ENCODE measurements at regions not wholly inside any gene's neighbourhood (a gene's known extent, or its start where the extent isn't known, plus 50 kb on each side); places are given as distances from the start of the nearest gene placed in this dataset.

- H3K9me3 Mint-ChIP-seq (ENCODE audit: low read depth): no peaks in the 10 kb centered on the region
- no peaks in the 10 kb centered on the region for H3K36me3 Mint-ChIP-seq (ENCODE audit: insufficient read depth)
- peaks cover 14% of the 10 kb centered on the region for H3K4me1 Mint-ChIP-seq (ENCODE audit: low read depth)
- no peak for TF ChIP-seq CTCF (IDR thresholded peaks at IDR 0.05; ENCODE audit: unreplicated experiment)
- no peak overlapping the region for H3K27ac Mint-ChIP-seq
- no peak for DNase-seq (ENCODE audit: low spot score, unreplicated experiment)
- H3K4me3 Mint-ChIP-seq (ENCODE audit: low read depth): no peak overlapping the region
- H3K27me3 Mint-ChIP-seq: peaks cover 25% of the 10 kb centered on the region
These were observed 65.3 kb upstream of the MYLIP start for GRCh38 chr6:16063580-16063979.

- no peak for DNase-seq (ENCODE audit: low spot score, unreplicated experiment)
- no peak overlapping the region for H3K27ac Mint-ChIP-seq
- no peak overlapping the region for H3K4me3 Mint-ChIP-seq (ENCODE audit: low read depth)
- H3K36me3 Mint-ChIP-seq (ENCODE audit: insufficient read depth): no peaks in the 10 kb centered on the region
- peaks cover 34% of the 10 kb centered on the region for H3K27me3 Mint-ChIP-seq
- peaks cover 19% of the 10 kb centered on the region for H3K4me1 Mint-ChIP-seq (ENCODE audit: low read depth)
- no peaks in the 10 kb centered on the region for H3K9me3 Mint-ChIP-seq (ENCODE audit: low read depth)
- TF ChIP-seq CTCF (IDR thresholded peaks at IDR 0.05; ENCODE audit: unreplicated experiment): no peak
These were observed 67.1 kb upstream of the MYLIP start for GRCh38 chr6:16061818-16062217.

- no peak overlapping the region for H3K4me3 Mint-ChIP-seq (ENCODE audit: low read depth)
- H3K27ac Mint-ChIP-seq: no peak overlapping the region
These were observed 68.8 kb upstream of the MYLIP start for GRCh38 chr6:16060039-16060438.

GRCh38 chr6:16059496-16059895, 69.4 kb upstream of the MYLIP start:
- Mint-ChIP-seq H3K27ac (no peak overlapping the region), H3K36me3 (ENCODE audit: insufficient read depth) (no peaks in the 10 kb centered on the region), H3K27me3 (peaks cover 37% of the 10 kb centered on the region), H3K4me1 (ENCODE audit: low read depth) (peaks cover 16% of the 10 kb centered on the region), H3K9me3 (ENCODE audit: low read depth) (no peaks in the 10 kb centered on the region), H3K4me3 (ENCODE audit: low read depth) (no peak overlapping the region)
- DNase-seq (ENCODE audit: low spot score, unreplicated experiment): no peak
- no peak for TF ChIP-seq CTCF (IDR thresholded peaks at IDR 0.05; ENCODE audit: unreplicated experiment)

More at GRCh38 chr6:16060039-16060438, 68.8 kb upstream of the MYLIP start:
- H3K36me3 Mint-ChIP-seq (ENCODE audit: insufficient read depth): no peaks in the 10 kb centered on the region
- H3K9me3 Mint-ChIP-seq (ENCODE audit: low read depth): no peaks in the 10 kb centered on the region
- H3K4me1 Mint-ChIP-seq (ENCODE audit: low read depth): peaks cover 19% of the 10 kb centered on the region
- peaks cover 41% of the 10 kb centered on the region for H3K27me3 Mint-ChIP-seq
- TF ChIP-seq CTCF (IDR thresholded peaks at IDR 0.05; ENCODE audit: unreplicated experiment): no peak
- no peak for DNase-seq (ENCODE audit: low spot score, unreplicated experiment)

- no peak overlapping the region for H3K4me3 Mint-ChIP-seq (ENCODE audit: low read depth)
- peaks cover 16% of the 10 kb centered on the region for H3K4me1 Mint-ChIP-seq (ENCODE audit: low read depth)
- H3K27me3 Mint-ChIP-seq: peaks cover 39% of the 10 kb centered on the region
- H3K36me3 Mint-ChIP-seq (ENCODE audit: insufficient read depth): no peaks in the 10 kb centered on the region
- no peak for TF ChIP-seq CTCF (IDR thresholded peaks at IDR 0.05; ENCODE audit: unreplicated experiment)
- H3K9me3 Mint-ChIP-seq (ENCODE audit: low read depth): no peaks in the 10 kb centered on the region
- peak overlapping the region; percentile 40 for H3K27ac Mint-ChIP-seq
- no peak for DNase-seq (ENCODE audit: low spot score, unreplicated experiment)
These were observed 69.9 kb upstream of the MYLIP start for GRCh38 chr6:16058929-16059345.
